GM19025 (cell line): ENCODE measurements at regions not wholly inside any gene's neighbourhood (a gene's known extent, or its start where the extent isn't known, plus 50 kb on each side); places are given as distances from the start of the nearest gene placed in this dataset.
"Not testable (repeated sequence)": the region's sequence is repeated elsewhere in the genome, so short reads cannot be mapped to it uniquely, and the experiment has no call there.

ENCODE experiments used
- ATAC-seq: cut with Tn5 transposase; IDR thresholded peaks from one replicate; pipeline ENCODE4 v1.9.1; 2021; ENCODE audit warnings: mild to moderate bottlenecking, low read depth, moderate library complexity; ENCODE audit not compliant: unreplicated experiment

DNA sequence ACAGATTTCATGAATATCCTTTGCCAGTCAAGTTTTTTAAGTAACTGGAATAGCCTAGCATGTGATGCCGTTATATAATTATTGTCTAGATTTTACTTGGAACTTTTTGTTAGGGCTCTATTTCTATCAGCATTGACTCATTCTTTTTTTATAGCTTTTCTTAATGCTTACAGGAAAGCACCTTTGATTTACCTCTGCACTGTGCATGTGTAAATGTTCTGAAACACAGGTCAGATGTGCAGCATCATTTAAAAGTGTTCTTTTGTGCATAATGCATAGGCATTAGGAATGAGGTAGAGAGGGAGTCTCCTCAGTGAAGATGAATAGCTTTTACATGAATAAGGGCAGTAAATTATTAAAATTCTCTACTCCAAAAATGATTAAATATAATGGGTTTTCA, 669.3 kb upstream of the MBL2 start:
- ATAC-seq = no peak

DNA sequence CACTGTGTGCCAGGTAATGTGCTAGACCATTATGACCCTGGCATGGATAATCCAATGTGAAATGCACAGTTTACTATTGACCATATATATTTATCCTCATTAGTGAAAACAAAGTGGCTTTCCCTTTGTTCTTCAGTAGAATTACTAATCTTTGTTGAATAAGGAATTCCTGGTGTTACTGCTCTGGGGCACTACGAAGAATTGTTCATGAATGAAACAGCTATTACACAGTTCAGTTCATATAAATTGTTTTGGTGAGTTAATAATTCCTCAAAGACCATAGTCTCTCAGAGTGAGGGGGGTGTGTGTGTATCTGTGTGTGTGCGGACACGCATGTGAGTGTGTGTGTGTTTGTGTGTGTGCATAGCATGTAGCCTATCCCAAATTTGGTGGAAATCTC, 668.0 kb upstream of the MBL2 start:
- ATAC-seq = no peak

GRCh38 chr10:53439075-53439474, 666.5 kb upstream of the MBL2 start:
- not testable (repeated sequence) for ATAC-seq

DNA sequence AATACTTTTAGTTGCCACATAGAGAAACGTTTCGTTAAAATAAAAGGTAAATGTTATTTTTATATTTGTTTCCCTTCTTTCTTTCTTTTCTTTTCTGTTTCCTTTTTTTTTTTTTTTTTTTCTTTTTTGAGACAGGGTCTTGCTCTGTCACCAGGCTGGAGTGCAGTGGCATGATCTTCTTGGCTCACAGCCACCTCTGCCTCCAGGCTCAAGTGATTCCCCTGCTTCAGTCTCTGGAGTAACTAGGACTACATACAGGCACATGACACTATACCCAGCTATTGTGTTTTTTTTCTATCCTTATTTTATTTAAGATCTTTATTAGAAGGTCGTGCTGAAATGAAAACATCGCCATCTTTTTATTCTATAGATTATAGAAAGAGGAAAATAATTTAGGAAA, 661.8 kb upstream of the MBL2 start:
- no peak for ATAC-seq

DNA sequence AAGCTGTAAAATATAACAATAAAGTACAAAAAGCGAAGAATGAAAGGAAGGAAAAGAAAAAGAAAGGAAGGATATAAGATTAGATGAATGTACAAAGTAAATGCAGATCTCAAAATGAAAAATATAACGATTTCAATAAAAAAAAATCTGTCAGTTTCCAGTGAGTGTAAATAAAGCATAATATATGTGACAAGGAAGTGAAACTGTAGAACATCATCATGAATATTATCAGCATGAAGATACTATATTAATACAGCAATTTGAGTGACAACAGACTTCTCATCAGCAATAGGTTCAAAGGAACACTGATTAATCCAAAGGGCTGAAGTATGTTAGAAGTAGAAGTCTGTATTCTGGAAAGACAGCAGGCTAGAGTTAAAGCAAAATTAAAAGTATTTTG, 659.5 kb upstream of the MBL2 start:
- no peak for ATAC-seq

GRCh38 chr10:53430974-53431373, 658.4 kb upstream of the MBL2 start:
- ATAC-seq = no peak

DNA sequence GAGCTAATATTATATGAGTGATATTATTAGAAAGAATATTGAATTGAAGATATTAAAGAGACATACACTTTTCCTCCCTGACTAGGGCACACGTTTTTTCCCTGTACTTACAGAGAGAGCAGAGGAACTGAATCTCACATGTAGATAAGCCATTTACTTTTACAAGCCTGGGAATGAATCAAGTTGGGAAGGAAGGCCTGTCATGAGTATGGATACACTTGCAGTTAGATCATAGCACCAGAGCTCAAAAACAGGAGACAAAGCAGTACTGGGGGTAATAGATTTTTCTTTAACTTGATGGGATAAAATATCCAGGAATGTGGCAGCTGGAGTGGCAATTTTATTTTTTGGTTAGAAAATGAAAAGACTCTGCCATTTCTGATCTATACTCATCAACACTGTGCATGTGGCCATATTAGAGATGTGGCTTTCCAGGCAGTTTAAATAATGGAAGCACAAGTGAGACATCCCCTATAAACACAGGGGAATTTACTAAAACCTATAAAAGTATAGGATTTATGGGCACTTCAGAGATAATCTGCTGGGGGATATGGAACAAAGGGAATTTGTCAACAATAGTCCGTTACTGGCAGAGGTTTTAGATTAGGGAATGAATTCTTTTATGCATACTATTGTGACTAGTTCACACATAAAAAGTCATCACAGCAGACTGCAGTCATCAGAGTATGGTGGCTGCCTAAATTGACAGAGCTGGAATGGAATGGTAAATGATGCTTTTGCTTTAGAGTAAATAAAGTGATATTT, 657.7 kb upstream of the MBL2 start:
- no peak for ATAC-seq

DNA sequence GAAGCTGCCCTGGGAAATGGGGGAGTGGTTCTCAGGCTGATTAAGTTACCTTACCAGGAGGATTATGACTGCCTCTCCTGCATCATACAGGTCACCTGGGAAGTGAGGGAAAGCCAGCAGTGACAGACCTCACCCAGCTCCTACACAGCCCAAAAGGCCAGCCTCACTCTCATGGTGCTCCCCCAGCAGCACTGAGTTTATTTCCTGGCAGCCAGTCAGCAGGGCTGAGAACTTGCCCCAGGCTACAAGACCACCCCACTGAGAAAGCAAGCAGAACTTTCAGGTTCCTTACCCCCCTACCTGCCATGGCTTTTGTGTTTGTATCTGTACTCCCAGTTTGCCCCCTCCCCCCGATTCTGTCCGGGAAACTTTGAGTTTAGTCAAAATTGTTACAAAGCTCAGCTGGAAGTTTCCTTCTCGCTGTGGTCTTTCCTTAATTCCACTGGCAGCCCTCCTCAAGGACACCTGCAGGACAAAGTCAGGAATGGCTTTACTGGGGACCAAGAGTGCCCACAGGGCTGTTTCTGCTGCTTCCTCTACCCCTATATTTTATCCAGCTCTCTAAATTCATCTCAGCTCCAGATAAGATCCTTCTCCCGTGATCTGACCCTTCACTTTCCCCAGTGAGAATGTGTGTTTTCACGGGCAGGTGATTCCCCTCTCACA, 649.8 kb upstream of the MBL2 start:
- ATAC-seq = no peak

DNA sequence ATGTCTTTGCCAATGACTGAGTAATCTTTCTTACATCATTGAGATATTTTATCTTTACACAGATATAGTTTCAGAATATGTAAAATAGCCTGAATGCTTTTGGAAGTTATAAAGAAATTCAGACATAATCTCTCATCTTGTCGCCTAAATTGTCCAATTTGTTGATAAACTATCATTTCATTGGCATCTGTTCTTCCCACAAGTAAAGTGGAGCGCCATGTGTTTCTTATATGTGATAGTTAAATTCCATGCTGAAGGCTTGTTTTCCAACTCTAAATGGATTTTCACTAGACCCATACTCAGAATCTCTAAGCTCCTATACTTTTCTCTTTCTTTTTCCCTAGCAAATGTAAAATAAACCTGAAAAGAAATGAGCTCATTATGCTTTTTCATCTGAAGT, 640.1 kb upstream of the MBL2 start:
- ATAC-seq = no peak

DNA sequence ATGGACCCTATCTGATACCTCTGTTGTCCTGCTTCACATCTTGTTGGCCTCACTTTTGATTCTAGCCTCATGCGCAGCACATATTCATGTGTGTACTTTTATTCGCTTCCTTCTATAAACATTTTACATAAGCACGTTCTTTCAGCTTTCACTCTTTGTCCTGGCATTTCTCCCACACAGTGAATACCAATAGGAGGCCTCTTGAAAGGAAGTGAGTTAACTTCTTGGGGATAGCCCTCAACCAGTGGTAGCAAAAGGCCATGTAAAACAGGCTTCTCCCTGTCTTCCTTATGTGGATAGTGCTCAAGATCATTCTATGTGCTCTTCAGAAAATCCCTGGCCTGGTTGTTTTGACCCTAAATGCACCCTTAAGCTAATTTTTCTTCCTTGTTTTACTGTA, 633.9 kb upstream of the MBL2 start:
- ATAC-seq = no peak

DNA sequence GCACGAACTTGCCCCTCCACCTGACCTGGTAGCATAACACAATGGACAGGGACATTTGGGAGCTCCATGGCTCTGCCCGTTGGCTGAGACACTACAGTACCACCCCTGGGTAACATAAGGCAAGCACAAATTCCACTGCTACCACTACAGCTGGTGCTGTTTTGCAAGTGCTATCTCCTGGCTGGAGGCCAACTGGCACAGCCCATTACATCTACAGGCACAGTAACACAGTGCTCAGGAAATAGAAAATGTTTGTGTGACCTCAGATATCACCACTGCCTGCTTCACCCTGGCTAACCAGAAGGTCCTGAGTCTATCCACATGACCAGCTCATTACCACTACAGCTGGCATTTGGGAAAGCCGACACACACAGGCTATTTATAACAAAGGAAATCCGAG, 631.1 kb upstream of the MBL2 start:
- no peak for ATAC-seq

- ATAC-seq = no peak
Observed at GRCh38 chr10:53402594-53402993, 630.0 kb upstream of the MBL2 start.

DNA sequence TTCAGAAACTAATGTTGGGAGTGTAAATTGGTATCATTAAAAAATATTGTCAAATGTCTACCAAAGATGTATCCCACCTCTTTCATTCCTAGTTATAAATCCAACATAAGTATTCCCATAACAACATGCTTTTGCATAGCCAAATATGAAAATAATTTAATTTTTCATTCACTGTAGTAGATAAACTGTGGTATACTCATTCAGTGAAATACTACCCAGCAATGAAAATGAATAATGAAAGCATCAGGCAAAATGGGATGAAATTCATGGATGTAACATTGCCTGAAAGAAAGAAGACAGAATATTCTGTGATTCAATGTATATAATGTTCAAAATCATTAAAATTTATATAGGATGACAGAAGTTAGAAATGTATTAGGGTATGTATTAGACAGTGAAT, 629.0 kb upstream of the MBL2 start:
- ATAC-seq = no peak

GRCh38 chr10:53396876-53397275, 624.3 kb upstream of the MBL2 start:
- ATAC-seq = no peak

DNA sequence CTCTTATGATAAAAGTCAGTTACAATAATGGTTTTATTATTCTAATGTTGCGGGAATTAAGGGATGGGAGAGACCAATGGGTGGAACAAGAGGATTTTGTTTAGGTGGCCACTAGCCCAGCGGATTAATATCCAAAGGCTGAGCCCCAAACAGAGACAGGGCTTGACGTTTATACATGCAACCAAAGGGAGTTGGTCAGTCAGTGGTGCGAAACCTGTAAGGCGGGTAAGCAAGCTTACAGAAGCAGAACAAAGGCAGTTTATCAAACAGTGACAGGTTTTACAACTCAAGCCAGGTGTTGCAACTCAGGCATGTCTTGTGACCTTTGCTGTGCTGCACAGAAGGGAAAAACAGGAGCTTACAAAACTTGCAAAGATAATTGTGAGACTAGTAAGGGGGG, 622.9 kb upstream of the MBL2 start:
- no peak for ATAC-seq

DNA sequence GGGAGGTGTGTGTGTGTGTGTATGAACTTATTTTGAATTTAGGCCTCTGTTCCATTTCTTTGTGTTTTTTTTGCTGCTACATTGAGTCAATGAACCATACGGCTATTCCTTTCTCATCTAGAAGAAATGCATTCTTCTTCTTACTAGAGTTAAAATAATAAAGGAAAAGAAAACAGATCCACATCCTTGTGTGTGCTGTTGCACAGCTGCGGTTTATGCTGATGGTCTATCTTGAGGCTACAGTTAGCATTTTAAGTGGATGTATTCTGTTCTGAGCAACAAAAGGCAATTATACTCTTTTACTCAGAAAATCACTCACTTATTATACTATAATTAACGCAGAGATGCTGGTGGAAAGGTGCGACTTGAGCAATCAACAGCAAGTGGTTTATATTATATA, 615.0 kb upstream of the MBL2 start:
- no peak for ATAC-seq

GRCh38 chr10:53382543-53382942, 610.0 kb upstream of the MBL2 start:
- ATAC-seq = no peak

- no peak for ATAC-seq
Observed at GRCh38 chr10:53379956-53380355, 607.4 kb upstream of the MBL2 start.

DNA sequence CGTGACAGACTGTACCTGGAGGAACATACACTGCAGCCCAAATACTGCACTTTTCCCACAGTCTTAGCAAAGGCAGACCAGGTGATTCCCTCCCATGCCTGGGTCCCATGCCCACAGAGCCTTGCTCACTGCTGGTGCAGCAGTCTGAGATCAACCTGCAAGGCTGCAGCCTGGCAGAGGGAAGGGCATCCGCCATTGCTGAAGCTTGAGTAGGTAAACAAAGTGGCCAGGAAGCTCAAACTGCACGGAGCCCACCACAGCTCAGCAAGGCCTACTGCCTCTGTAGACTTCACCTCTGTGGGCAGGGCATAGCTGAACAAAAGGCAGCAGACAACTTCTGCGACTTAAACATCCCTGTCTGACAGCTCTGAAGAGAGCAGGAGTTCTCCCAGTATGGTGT, 597.8 kb upstream of the MBL2 start:
- no peak for ATAC-seq

DNA sequence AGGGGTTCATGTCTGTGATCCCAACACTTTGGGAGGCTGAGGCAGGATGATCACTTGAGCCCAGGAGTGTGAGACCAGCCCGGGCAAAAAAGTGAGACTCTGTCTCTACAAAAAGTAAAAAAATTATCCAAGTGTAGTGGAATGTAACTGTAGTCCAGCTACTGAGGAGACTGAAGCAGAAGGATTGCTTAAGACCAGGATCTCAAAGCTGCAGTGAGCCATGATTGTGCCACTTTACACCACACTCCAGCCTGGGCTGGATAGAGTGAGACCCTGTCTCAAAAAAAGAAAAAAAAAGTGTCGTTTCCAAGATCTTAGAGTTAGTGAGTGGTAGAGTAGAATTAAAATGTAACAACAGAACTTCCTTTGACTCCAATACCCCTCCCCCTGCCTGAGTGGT, 589.4 kb upstream of the MBL2 start:
- ATAC-seq = no peak

DNA sequence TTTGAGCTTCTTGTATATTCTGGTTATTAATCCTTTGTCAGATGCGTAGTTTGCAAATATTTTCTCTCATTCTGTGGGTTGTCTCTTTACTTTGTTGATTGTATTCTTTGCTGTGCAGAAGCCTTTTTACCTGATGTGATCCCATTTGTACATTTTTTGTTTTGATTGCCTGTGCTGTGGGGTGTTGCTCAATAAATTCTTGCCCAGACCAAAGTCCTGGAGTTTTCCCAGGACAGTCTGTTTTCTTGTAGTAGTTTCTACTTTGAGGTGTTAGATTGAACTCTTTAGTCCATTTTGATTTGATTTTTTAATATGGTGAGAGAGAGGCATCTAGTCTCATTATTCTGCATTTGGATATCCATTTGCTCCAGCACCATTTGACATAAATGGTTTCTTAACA, 588.7 kb upstream of the MBL2 start:
- no peak for ATAC-seq

DNA sequence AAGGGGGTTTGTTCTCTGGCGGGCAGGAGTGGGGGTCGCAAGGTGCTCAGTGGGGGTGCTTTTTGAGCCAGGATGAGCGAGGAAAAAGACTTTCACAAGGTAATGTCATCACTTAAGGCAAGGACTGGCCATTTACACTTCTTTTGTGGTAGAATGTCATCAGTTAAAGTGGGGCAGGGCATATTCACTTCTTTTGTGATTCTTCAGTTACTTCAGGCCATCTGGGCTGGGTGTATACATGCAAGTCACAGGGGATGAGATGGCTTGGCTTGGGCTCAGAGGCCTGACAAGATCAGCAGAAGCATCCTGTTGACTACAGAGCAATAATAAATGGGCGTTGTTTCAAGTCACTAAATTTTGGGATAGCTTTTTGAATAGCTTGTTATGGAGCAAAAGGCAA, 586.4 kb upstream of the MBL2 start:
- ATAC-seq = not testable (repeated sequence)
